Lower lobe of right lung (tissue), 2 donors: ENCODE measurements at regions not wholly inside any gene's neighbourhood (a gene's known extent, or its start where the extent isn't known, plus 50 kb on each side); places are given as distances from the start of the nearest gene placed in this dataset.

Experiments
- ATAC-seq, 2 donors: fragments of 200-7000 bp; cut with Tn5 transposase; one replicate each; pipeline ENCODE4 v1.9.1; 2020 to 2022; ENCODE audit warnings: mild to moderate bottlenecking in 2 of 2, moderate library complexity in 2 of 2
- DNase-seq: peaks from one replicate; pipeline ENCODE4 v3.0.0-alpha.2; 2020
- H3K27ac ChIP-seq: fragments of 200-600 bp; one replicate; pipeline ENCODE4 v1.8.0; 2022
- H3K27me3 ChIP-seq: fragments of 200-600 bp; one replicate; pipeline ENCODE4 v1.8.0; 2022; ENCODE audit warnings: low read depth
- H3K36me3 ChIP-seq: fragments of 200-600 bp; one replicate; pipeline ENCODE4 v1.8.0; 2022; ENCODE audit warnings: mild to moderate bottlenecking
- H3K4me1 ChIP-seq: fragments of 200-600 bp; one replicate; pipeline ENCODE4 v1.8.0; 2022
- H3K4me3 ChIP-seq: fragments of 200-600 bp; one replicate; pipeline ENCODE4 v1.8.0; 2022; ENCODE audit warnings: mild to moderate bottlenecking
- H3K9me3 ChIP-seq: fragments of 200-600 bp; one replicate; pipeline ENCODE4 v1.8.0; 2022
- CTCF ChIP-seq: fragments of 200-600 bp; IDR thresholded peaks from one replicate; pipeline ENCODE4 v1.8.0; 2022; ENCODE audit warnings: antibody characterized with exemption, mild to moderate bottlenecking
- intact Hi-C: fragments of 100-400 bp; cut with DNase I; formaldehyde crosslinking; loops from one replicate; pipeline ENCODE4 v1.11.0; 2022
- donor health status: DM: no; HTN: yes; CAD: no; lungs with severe emphysema.

GRCh38 chr12:124694846-124695497 lies 127.6 kb upstream of the NCOR2 start:
- Histone ChIP-seq H3K36me3 (no peaks in the 10 kb centered on the region), H3K27ac (peak overlapping the region; percentile 14), H3K4me3 (no peak overlapping the region), H3K27me3 (no peaks in the 10 kb centered on the region), H3K9me3 (peaks cover 11% of the 10 kb centered on the region), H3K4me1 (peaks cover 36% of the 10 kb centered on the region)
- ATAC-seq (no peak), DNase-seq (no peak)
- TF ChIP-seq CTCF = no peak
- intact Hi-C loops = no loop called here

DNA sequence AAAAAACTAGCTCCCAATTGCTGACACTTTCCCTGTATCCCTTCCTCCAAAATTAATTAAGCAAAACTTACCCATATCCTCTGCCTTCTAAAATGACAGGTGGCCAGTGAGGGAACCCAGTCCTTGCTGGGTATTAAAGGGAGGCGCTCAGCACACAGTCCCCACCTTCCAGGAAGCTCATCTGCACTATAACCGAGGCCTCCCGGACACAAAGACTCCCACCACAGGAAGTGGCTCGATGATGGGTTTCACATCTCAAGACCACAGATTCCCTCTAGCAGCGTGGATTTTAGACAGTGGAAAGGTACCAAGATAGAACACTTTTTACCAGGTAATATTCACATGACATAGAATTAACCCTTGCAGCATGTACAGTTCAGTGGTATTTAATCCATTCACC lies 126.8 kb upstream of the NCOR2 start:
- H3K4me3 ChIP-seq = no peak overlapping the region
- no peak for ATAC-seq
- H3K27ac ChIP-seq = no peak overlapping the region
- H3K27me3 ChIP-seq = no peaks in the 10 kb centered on the region
- peaks cover 36% of the 10 kb centered on the region for H3K4me1 ChIP-seq
- intact Hi-C loops = no loop called here
- peaks cover 11% of the 10 kb centered on the region for H3K9me3 ChIP-seq
- DNase-seq = no peak
- no peaks in the 10 kb centered on the region for H3K36me3 ChIP-seq
- TF ChIP-seq CTCF = no peak

DNA sequence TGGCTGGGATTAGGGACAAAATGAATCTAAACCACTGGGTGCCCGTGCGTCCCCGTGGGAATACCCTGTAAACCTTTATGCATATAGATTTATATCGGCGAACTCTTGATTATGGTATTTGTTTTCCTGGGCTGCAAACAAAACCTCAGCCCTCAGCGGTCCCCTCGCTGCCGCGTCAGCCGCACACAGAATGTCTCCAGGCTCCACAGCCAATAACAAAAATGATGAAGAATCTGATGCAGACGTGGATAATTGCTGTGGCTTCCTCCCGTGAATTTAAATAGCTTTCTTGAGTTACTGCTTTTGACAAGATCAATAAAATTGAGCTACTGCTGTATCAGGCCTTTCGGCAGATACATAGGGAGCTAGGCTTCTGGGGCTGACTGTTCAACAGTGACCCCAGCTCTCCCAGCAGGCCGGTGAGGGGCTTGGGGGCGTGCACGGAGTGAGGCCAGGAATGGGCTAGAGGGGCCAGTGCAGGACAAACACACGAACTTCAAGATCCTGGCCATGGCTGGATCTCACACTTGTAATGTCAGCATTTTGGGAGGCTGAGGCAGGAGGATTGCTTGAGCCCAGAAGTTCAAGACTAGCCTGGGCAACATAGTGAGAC lies 125.8 kb upstream of the NCOR2 start:
- no peaks in the 10 kb centered on the region for H3K27me3 ChIP-seq
- H3K4me1 ChIP-seq = peaks cover 36% of the 10 kb centered on the region
- H3K36me3 ChIP-seq = no peaks in the 10 kb centered on the region
- intact Hi-C loops = no loop called here
- no peak overlapping the region for H3K27ac ChIP-seq
- TF ChIP-seq CTCF = no peak
- peaks cover 11% of the 10 kb centered on the region for H3K9me3 ChIP-seq
- no peak for ATAC-seq
- no peak overlapping the region for H3K4me3 ChIP-seq
- no peak for DNase-seq

GRCh38 chr12:124692443-124692842 lies 125.0 kb upstream of the NCOR2 start:
- Histone ChIP-seq H3K4me3 (no peak overlapping the region), H3K36me3 (no peaks in the 10 kb centered on the region), H3K4me1 (peaks cover 37% of the 10 kb centered on the region), H3K27me3 (no peaks in the 10 kb centered on the region), H3K9me3 (peaks cover 11% of the 10 kb centered on the region), H3K27ac (no peak overlapping the region)
- no peak for ATAC-seq
- intact Hi-C loops = no loop called here
- DNase-seq = no peak
- TF ChIP-seq CTCF = no peak

- ATAC-seq = no peak
- no peaks in the 10 kb centered on the region for H3K27me3 ChIP-seq
- no peak for TF ChIP-seq CTCF
- no peak overlapping the region for H3K27ac ChIP-seq
- intact Hi-C loops = no loop called here
- H3K9me3 ChIP-seq = peaks cover 11% of the 10 kb centered on the region
- no peak overlapping the region for H3K4me3 ChIP-seq
- H3K36me3 ChIP-seq = no peaks in the 10 kb centered on the region
- DNase-seq = no peak
- peaks cover 32% of the 10 kb centered on the region for H3K4me1 ChIP-seq
Observed at GRCh38 chr12:124691429-124691828, 124.0 kb upstream of the NCOR2 start.
